SK-N-SH (cell line): ENCODE measurements at regions not wholly inside any gene's neighbourhood (a gene's known extent, or its start where the extent isn't known, plus 50 kb on each side); places are given as distances from the start of the nearest gene placed in this dataset.

ENCODE experiments used
- CTCF ChIA-PET: fragments of 300-600, 350-600 bp; formaldehyde crosslinking; extraction: SDS; loops from one replicate; lab custom pipeline; 2021; lab: Yijun Ruan, JAX
- POLR2A ChIA-PET: fragments of 350-600 bp; sonication (Branson Sonifier 250); formaldehyde crosslinking; extraction: SDS; loops from one replicate; lab custom pipeline; 2020; ENCODE audit warnings: antibody characterized with exemption, inconsistent platforms; lab: Yijun Ruan, JAX
- DNase-seq: peaks from one replicate; pipeline ENCODE4 v3.0.0; 2012
- H2AFZ ChIP-seq: fragments of 200-600 bp; sonication (generic); 2 replicates; pipeline ENCODE4 v1.8.1; 2016; ENCODE audit warnings: antibody characterized with exemption, mild to moderate bottlenecking, low read depth
- H3F3A ChIP-seq: fragments of 200-600 bp; sonication (generic); replicated peaks from 2 replicates; pipeline ENCODE3; 2016; ENCODE audit warnings: antibody characterized with exemption, mild to moderate bottlenecking; ENCODE audit not compliant: insufficient read depth
- H3K27ac ChIP-seq, 2 experiments: fragments of 200-500 bp in 1 of 2; fragments of 200-600 bp in 1 of 2; sonication (Bioruptor generic) in 1 of 2; sonication (generic), shearing (Covaris generic) in 1 of 2; 2 replicates each; pipeline versions ENCODE4 v1.5.1 to v1.6.1; 2014 to 2016; ENCODE audit warnings: low read depth in 2 of 2, inconsistent platforms in 1 of 2, low read length in 1 of 2, mild to moderate bottlenecking in 1 of 2, mixed read lengths in 1 of 2
- H3K27me3 ChIP-seq: fragments of 200-600 bp; sonication (generic), shearing (Covaris generic); 2 replicates; pipeline ENCODE4 v1.6.1; 2016; ENCODE audit warnings: mixed run types; ENCODE audit not compliant: insufficient read depth
- H3K36me3 ChIP-seq, 2 experiments: fragments of 200-500 bp in 1 of 2; fragments of 200-600 bp in 1 of 2; sonication (Bioruptor generic) in 1 of 2; sonication (generic) in 1 of 2; replicated peaks in 1 of 2; 2 replicates each; pipeline versions ENCODE3 to v1.5.1; 2014 to 2016; ENCODE audit warnings: low read length in 1 of 2, mild to moderate bottlenecking in 1 of 2; ENCODE audit not compliant: insufficient read depth in 2 of 2, control insufficient read depth in 1 of 2
- H3K4me1 ChIP-seq, 2 experiments: fragments of 200-500 bp in 1 of 2; fragments of 200-600 bp in 1 of 2; sonication (Bioruptor generic) in 1 of 2; sonication (generic), shearing (Covaris generic) in 1 of 2; 2 replicates each; pipeline versions ENCODE4 v1.5.1 to v1.6.1; 2014 to 2016; ENCODE audit warnings: low read depth in 1 of 2, low read length in 1 of 2, mixed run types in 1 of 2; ENCODE audit not compliant: insufficient read depth in 2 of 2, control insufficient read depth in 1 of 2
- H3K4me2 ChIP-seq: fragments of 200-600 bp; sonication (generic), shearing (Covaris generic); 2 replicates; pipeline ENCODE4 v1.6.1; 2017; ENCODE audit warnings: mixed run types
- H3K4me3 ChIP-seq, 2 experiments: fragments of 200-500 bp in 1 of 2; fragments of 200-600 bp in 1 of 2; sonication (Bioruptor generic) in 1 of 2; sonication (generic), shearing (Covaris generic) in 1 of 2; 2 replicates each; pipeline versions ENCODE4 v1.5.1 to v1.8.1; 2014 to 2016; ENCODE audit warnings: low read depth in 2 of 2, inconsistent platforms in 1 of 2, low read length in 1 of 2, mild to moderate bottlenecking in 1 of 2, mixed read lengths in 1 of 2, moderate library complexity in 1 of 2
- H3K79me2 ChIP-seq: fragments of 200-600 bp; sonication (generic); 2 replicates; pipeline ENCODE4 v1.8.1; 2017; ENCODE audit warnings: mild to moderate bottlenecking; ENCODE audit not compliant: insufficient read depth
- H3K9ac ChIP-seq: fragments of 200-600 bp; sonication (generic); 2 replicates; pipeline ENCODE4 v1.6.1; 2017; ENCODE audit warnings: mixed run types
- H3K9me2 ChIP-seq: fragments of 200-600 bp; sonication (generic); 2 replicates; pipeline ENCODE4 v1.6.1; 2017; ENCODE audit warnings: mixed run types
- H3K9me3 ChIP-seq: fragments of 200-600 bp; sonication (generic); 2 replicates; pipeline ENCODE4 v1.6.1; 2017; ENCODE audit warnings: mixed run types, mild to moderate bottlenecking, moderate library complexity
- H4K20me1 ChIP-seq: fragments of 200-600 bp; sonication (generic); 2 replicates; pipeline ENCODE4 v1.6.1; 2017; ENCODE audit warnings: mild to moderate bottlenecking, mixed run types; ENCODE audit not compliant: insufficient read depth
- ELF1 ChIP-seq: IDR thresholded peaks from 2 replicates; pipeline ENCODE4 v1.4.0; 2012
- EP300 ChIP-seq, 2 experiments: IDR thresholded peaks; 2 replicates each; pipeline versions ENCODE4 v1.4.0 to v1.6.1; 2012; ENCODE audit warnings: borderline replicate concordance in 1 of 2, low read depth in 1 of 2, low read length in 1 of 2
- FOSL2 ChIP-seq: IDR thresholded peaks from 2 replicates; pipeline ENCODE4 v1.4.0; 2012; ENCODE audit warnings: low read depth, mild to moderate bottlenecking, moderate library complexity, borderline replicate concordance
- GABPA ChIP-seq: IDR thresholded peaks from 2 replicates; pipeline ENCODE4 v1.4.0; 2012; ENCODE audit warnings: low read depth, mild to moderate bottlenecking
- GATA2 ChIP-seq: sonication (generic); formaldehyde crosslinking; IDR thresholded peaks from 2 replicates; pipeline ENCODE4 v1.5.0; 2020; ENCODE audit warnings: mild to moderate bottlenecking, missing genetic modification reagents
- MXI1 ChIP-seq: IDR thresholded peaks from 2 replicates; pipeline ENCODE4 v1.6.1; 2012; ENCODE audit warnings: mild to moderate bottlenecking, low read depth, low read length, improper control_type of control experiment
- NFIC ChIP-seq: IDR thresholded peaks from 2 replicates; pipeline ENCODE4 v1.4.0; 2012; ENCODE audit warnings: borderline replicate concordance
- RAD21 ChIP-seq: IDR thresholded peaks from 2 replicates; pipeline ENCODE4 v1.6.1; 2012; ENCODE audit warnings: mild to moderate bottlenecking, low read length
- RXRA ChIP-seq: IDR thresholded peaks from 2 replicates; pipeline ENCODE4 v1.4.0; 2012; ENCODE audit warnings: low read depth, mild to moderate bottlenecking, borderline replicate concordance
- SIN3A ChIP-seq: IDR thresholded peaks from 2 replicates; pipeline ENCODE4 v1.6.1; 2012; ENCODE audit warnings: low read depth, mild to moderate bottlenecking, low read length, moderate library complexity, borderline replicate concordance
- TAF1 ChIP-seq: IDR thresholded peaks from 2 replicates; pipeline ENCODE4 v1.6.1; 2012; ENCODE audit warnings: low read depth, mild to moderate bottlenecking, low read length, moderate library complexity, borderline replicate concordance
- TCF12 ChIP-seq: IDR thresholded peaks from 2 replicates; pipeline ENCODE4 v1.4.0; 2012
- TEAD4 ChIP-seq: IDR thresholded peaks from 2 replicates; pipeline ENCODE4 v1.4.0; 2012; ENCODE audit warnings: mild to moderate bottlenecking, borderline replicate concordance; ENCODE audit not compliant: insufficient read depth
- WGBS: methylation state at CpG from one replicate; pipeline ENCODE4 v1.1.6; 2017; ENCODE audit warnings: low lambda C conversion rate; 5-methylcytosine and 5-hydroxymethylcytosine counted together
- TF ChIP-seq, protein P1 (sequence below): fragments of 150-350 bp; IDR thresholded peaks from 2 replicates; pipeline ENCODE4 v1.6.1; 2016; ENCODE audit warnings: mild to moderate bottlenecking, low read depth, low read length
- TF ChIP-seq, protein P2 (sequence below): IDR thresholded peaks from 2 replicates; pipeline ENCODE4 v1.6.1; 2012; ENCODE audit warnings: mild to moderate bottlenecking, low read depth, low read length, moderate library complexity
- TF ChIP-seq, protein P3 (sequence below): IDR thresholded peaks from 2 replicates; pipeline ENCODE4; 2012
- TF ChIP-seq, protein P4 (sequence below): IDR thresholded peaks from 2 replicates; pipeline ENCODE4 v1.4.0; 2012; ENCODE audit warnings: low read depth, borderline replicate concordance
- TF ChIP-seq, protein P5 (sequence below): fragments of 200-600 bp; sonication (generic); IDR thresholded peaks from 2 replicates; pipeline ENCODE4 v1.6.1; 2017; ENCODE audit warnings: antibody characterized with exemption, mild to moderate bottlenecking, moderate library complexity
- TF ChIP-seq, protein P6 (sequence below): IDR thresholded peaks from 2 replicates; pipeline ENCODE4 v1.4.0; 2012; ENCODE audit warnings: low read depth, borderline replicate concordance

DNA sequence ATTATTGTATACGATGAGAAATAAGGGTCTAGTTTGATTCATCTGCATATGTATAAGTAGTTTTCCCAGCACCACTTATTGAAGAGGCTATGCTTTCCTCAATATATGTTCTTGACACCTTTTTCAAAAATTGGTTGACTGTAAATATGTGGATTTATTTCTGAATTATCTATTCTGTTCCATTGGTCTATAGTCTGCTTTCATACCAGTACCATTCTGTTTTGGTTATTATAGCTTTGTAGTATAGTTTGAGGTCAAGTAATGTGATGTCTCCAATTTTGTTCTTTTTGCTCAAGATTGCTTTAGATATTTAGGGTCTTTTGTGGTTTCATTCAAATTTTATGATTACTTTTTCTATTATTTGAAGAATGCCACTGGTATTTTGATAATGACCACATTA lies 103.8 kb upstream of the LIPC start:
- Histone ChIP-seq H3K4me3 (no peak overlapping the region), H3K79me2 (no peaks in the 10 kb centered on the region; the same call in 1 of the 2 replicates), H3K9ac (no peak overlapping the region), H3K27ac (no peak overlapping the region), H2AFZ (no peak overlapping the region), H3K9me3 (peaks cover 11% of the 10 kb centered on the region), H3F3A (peaks cover 9% of the 10 kb centered on the region), H3K27me3 (0 out of 2 replicates have a peak, but pooled peaks cover 4% of the 10 kb centered on the region), H3K36me3 (no peaks in the 10 kb centered on the region)
- WGBS: 92% methylated on average over 1 of the region's 1 CpG
- POLR2A ChIA-PET: no interaction called here
- TF ChIP-seq EP300 (IDR thresholded peaks at IDR 0.05; ENCODE audit: borderline replicate concordance in 1 of 2, low read depth in 1 of 2, low read length in 1 of 2) (no peak), RXRA (no peak), GATA2 (no peak), GABPA (no peak), TAF1 (no peak), TCF12 (no peak), ELF1 (no peak), MXI1 (no peak), SIN3A (no peak), TEAD4 (no peak), FOSL2 (no peak), NFIC (no peak), RAD21 (no peak)
- TF ChIP-seq, protein P1, sequence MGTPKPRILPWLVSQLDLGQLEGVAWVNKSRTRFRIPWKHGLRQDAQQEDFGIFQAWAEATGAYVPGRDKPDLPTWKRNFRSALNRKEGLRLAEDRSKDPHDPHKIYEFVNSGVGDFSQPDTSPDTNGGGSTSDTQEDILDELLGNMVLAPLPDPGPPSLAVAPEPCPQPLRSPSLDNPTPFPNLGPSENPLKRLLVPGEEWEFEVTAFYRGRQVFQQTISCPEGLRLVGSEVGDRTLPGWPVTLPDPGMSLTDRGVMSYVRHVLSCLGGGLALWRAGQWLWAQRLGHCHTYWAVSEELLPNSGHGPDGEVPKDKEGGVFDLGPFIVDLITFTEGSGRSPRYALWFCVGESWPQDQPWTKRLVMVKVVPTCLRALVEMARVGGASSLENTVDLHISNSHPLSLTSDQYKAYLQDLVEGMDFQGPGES: no peak
- TF ChIP-seq, protein P2, sequence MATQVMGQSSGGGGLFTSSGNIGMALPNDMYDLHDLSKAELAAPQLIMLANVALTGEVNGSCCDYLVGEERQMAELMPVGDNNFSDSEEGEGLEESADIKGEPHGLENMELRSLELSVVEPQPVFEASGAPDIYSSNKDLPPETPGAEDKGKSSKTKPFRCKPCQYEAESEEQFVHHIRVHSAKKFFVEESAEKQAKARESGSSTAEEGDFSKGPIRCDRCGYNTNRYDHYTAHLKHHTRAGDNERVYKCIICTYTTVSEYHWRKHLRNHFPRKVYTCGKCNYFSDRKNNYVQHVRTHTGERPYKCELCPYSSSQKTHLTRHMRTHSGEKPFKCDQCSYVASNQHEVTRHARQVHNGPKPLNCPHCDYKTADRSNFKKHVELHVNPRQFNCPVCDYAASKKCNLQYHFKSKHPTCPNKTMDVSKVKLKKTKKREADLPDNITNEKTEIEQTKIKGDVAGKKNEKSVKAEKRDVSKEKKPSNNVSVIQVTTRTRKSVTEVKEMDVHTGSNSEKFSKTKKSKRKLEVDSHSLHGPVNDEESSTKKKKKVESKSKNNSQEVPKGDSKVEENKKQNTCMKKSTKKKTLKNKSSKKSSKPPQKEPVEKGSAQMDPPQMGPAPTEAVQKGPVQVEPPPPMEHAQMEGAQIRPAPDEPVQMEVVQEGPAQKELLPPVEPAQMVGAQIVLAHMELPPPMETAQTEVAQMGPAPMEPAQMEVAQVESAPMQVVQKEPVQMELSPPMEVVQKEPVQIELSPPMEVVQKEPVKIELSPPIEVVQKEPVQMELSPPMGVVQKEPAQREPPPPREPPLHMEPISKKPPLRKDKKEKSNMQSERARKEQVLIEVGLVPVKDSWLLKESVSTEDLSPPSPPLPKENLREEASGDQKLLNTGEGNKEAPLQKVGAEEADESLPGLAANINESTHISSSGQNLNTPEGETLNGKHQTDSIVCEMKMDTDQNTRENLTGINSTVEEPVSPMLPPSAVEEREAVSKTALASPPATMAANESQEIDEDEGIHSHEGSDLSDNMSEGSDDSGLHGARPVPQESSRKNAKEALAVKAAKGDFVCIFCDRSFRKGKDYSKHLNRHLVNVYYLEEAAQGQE: no peak
- TF ChIP-seq, protein P3, sequence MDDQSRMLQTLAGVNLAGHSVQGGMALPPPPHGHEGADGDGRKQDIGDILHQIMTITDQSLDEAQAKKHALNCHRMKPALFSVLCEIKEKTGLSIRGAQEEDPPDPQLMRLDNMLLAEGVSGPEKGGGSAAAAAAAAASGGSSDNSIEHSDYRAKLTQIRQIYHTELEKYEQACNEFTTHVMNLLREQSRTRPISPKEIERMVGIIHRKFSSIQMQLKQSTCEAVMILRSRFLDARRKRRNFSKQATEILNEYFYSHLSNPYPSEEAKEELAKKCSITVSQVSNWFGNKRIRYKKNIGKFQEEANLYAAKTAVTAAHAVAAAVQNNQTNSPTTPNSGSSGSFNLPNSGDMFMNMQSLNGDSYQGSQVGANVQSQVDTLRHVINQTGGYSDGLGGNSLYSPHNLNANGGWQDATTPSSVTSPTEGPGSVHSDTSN: no peak
- TF ChIP-seq, protein P4, sequence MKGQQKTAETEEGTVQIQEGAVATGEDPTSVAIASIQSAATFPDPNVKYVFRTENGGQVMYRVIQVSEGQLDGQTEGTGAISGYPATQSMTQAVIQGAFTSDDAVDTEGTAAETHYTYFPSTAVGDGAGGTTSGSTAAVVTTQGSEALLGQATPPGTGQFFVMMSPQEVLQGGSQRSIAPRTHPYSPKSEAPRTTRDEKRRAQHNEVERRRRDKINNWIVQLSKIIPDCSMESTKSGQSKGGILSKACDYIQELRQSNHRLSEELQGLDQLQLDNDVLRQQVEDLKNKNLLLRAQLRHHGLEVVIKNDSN: no peak
- TF ChIP-seq, protein P5, sequence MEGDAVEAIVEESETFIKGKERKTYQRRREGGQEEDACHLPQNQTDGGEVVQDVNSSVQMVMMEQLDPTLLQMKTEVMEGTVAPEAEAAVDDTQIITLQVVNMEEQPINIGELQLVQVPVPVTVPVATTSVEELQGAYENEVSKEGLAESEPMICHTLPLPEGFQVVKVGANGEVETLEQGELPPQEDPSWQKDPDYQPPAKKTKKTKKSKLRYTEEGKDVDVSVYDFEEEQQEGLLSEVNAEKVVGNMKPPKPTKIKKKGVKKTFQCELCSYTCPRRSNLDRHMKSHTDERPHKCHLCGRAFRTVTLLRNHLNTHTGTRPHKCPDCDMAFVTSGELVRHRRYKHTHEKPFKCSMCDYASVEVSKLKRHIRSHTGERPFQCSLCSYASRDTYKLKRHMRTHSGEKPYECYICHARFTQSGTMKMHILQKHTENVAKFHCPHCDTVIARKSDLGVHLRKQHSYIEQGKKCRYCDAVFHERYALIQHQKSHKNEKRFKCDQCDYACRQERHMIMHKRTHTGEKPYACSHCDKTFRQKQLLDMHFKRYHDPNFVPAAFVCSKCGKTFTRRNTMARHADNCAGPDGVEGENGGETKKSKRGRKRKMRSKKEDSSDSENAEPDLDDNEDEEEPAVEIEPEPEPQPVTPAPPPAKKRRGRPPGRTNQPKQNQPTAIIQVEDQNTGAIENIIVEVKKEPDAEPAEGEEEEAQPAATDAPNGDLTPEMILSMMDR: no peak
- TF ChIP-seq, protein P6, sequence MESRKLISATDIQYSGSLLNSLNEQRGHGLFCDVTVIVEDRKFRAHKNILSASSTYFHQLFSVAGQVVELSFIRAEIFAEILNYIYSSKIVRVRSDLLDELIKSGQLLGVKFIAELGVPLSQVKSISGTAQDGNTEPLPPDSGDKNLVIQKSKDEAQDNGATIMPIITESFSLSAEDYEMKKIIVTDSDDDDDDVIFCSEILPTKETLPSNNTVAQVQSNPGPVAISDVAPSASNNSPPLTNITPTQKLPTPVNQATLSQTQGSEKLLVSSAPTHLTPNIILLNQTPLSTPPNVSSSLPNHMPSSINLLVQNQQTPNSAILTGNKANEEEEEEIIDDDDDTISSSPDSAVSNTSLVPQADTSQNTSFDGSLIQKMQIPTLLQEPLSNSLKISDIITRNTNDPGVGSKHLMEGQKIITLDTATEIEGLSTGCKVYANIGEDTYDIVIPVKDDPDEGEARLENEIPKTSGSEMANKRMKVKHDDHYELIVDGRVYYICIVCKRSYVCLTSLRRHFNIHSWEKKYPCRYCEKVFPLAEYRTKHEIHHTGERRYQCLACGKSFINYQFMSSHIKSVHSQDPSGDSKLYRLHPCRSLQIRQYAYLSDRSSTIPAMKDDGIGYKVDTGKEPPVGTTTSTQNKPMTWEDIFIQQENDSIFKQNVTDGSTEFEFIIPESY: no peak
- TF ChIP-seq, all 33 proteins: peak for 0
- DNase-seq: no peak
- no peaks in the 10 kb centered on the region for H4K20me1 ChIP-seq
- H3K4me2 ChIP-seq: no peak overlapping the region
- H3K9me2 ChIP-seq: no peaks in the 10 kb centered on the region
- peaks cover 19 to 26% of the 10 kb centered on the region in 2 experiments for H3K4me1 ChIP-seq
- CTCF ChIA-PET: no interaction called here
